Activated CD4-positive, alpha-beta T cell treated with anti-CD3 and anti-CD28 coated beads, Interleukin-2, amount 10 ng/mL, durations not matched to agents 7 days and 5 days (primary cell): ENCODE measurements at regions not wholly inside any gene's neighbourhood (a gene's known extent, or its start where the extent isn't known, plus 50 kb on each side); places are given as distances from the start of the nearest gene placed in this dataset.

ENCODE experiments used
- CTCF ChIA-PET: fragments of 350-600 bp; sonication (Branson Sonifier 250); formaldehyde crosslinking; loops from one replicate; lab custom pipeline; 2021; ENCODE audit warnings: antibody characterized with exemption; lab: Charles Lee
- POLR2A ChIA-PET: fragments of 350-600 bp; sonication (Branson Sonifier 250); formaldehyde crosslinking; loops from one replicate; lab custom pipeline; 2021; ENCODE audit warnings: antibody characterized with exemption; lab: Charles Lee
- DNase-seq: peaks from one replicate; pipeline ENCODE4 v3.0.0-alpha.2; 2020
- H3K27ac Mint-ChIP-seq: one replicate; pipeline ENCODE4 v1.8.0; 2021; ENCODE audit warnings: mild to moderate bottlenecking, moderate library complexity, mixed read lengths
- H3K27me3 Mint-ChIP-seq: one replicate; pipeline ENCODE4 v1.8.0; 2021; ENCODE audit warnings: mixed read lengths
- H3K36me3 Mint-ChIP-seq: one replicate; pipeline ENCODE4 v1.8.0; 2021; ENCODE audit warnings: low read depth, mixed read lengths
- H3K4me1 Mint-ChIP-seq: one replicate; pipeline ENCODE4 v1.8.0; 2021; ENCODE audit warnings: mixed read lengths
- H3K4me3 Mint-ChIP-seq: one replicate; pipeline ENCODE4 v1.8.0; 2021; ENCODE audit warnings: mild to moderate bottlenecking, moderate library complexity, mixed read lengths
- H3K9me3 Mint-ChIP-seq: one replicate; pipeline ENCODE4 v1.8.0; 2021; ENCODE audit warnings: mixed read lengths

- no peak for DNase-seq
- Mint-ChIP-seq H3K4me1 (peaks cover 8% of the 10 kb centered on the region), H3K9me3 (no peaks in the 10 kb centered on the region), H3K27me3 (peaks cover 3% of the 10 kb centered on the region), H3K36me3 (no peaks in the 10 kb centered on the region), H3K4me3 (no peak overlapping the region), H3K27ac (no peak overlapping the region)
- ChIA-PET POLR2A (no interaction called here), CTCF (interaction anchor here (0.7 kb wide), 1 partner anchor 1981 kb away, joined by 4 read pairs; no protein-coding TSS in a partner anchor)
Observed at GRCh38 chr18:73952296-73952946, 195.2 kb downstream of the FBXO15 start.

GRCh38 chr18:73950116-73950700 is 197.4 kb downstream of the FBXO15 start:
- ChIA-PET POLR2A (no interaction called here), CTCF (no interaction called here)
- no peak overlapping the region for H3K27ac Mint-ChIP-seq
- H3K36me3 Mint-ChIP-seq = no peaks in the 10 kb centered on the region
- DNase-seq = no peak
- H3K4me1 Mint-ChIP-seq = peaks cover 8% of the 10 kb centered on the region
- no peak overlapping the region for H3K4me3 Mint-ChIP-seq
- H3K27me3 Mint-ChIP-seq = no peaks in the 10 kb centered on the region
- no peaks in the 10 kb centered on the region for H3K9me3 Mint-ChIP-seq

GRCh38 chr18:73948497-73948896 is 199.1 kb downstream of the FBXO15 start:
- H3K4me3 Mint-ChIP-seq = no peak overlapping the region
- H3K27ac Mint-ChIP-seq = no peak overlapping the region
- H3K36me3 Mint-ChIP-seq = no peaks in the 10 kb centered on the region
- ChIA-PET POLR2A (no interaction called here), CTCF (interaction anchor here (1.5 kb wide), 1 partner anchor 14 kb away, joined by 5 read pairs; no protein-coding TSS in a partner anchor)
- peaks cover 3% of the 10 kb centered on the region for H3K4me1 Mint-ChIP-seq
- no peak for DNase-seq
- no peaks in the 10 kb centered on the region for H3K27me3 Mint-ChIP-seq
- H3K9me3 Mint-ChIP-seq = no peaks in the 10 kb centered on the region

GRCh38 chr18:73948084-73948483 is 199.6 kb downstream of the FBXO15 start:
- H3K36me3 Mint-ChIP-seq = no peaks in the 10 kb centered on the region
- DNase-seq = no peak
- no peak overlapping the region for H3K4me3 Mint-ChIP-seq
- H3K9me3 Mint-ChIP-seq = no peaks in the 10 kb centered on the region
- ChIA-PET CTCF (interaction anchor here (1.5 kb wide), 1 partner anchor 14 kb away, joined by 5 read pairs; no protein-coding TSS in a partner anchor), POLR2A (no interaction called here)
- no peaks in the 10 kb centered on the region for H3K27me3 Mint-ChIP-seq
- H3K27ac Mint-ChIP-seq = no peak overlapping the region
- peaks cover 3% of the 10 kb centered on the region for H3K4me1 Mint-ChIP-seq

GRCh38 chr18:73947180-73947921 is 200.3 kb downstream of the FBXO15 start:
- Mint-ChIP-seq H3K36me3 (no peaks in the 10 kb centered on the region), H3K4me1 (no peaks in the 10 kb centered on the region), H3K27ac (no peak overlapping the region), H3K27me3 (no peaks in the 10 kb centered on the region), H3K4me3 (no peak overlapping the region), H3K9me3 (no peaks in the 10 kb centered on the region)
- CTCF ChIA-PET = interaction anchor here (1.5 kb wide), 1 partner anchor 15 kb away, joined by 5 read pairs; no protein-coding TSS in a partner anchor
- POLR2A ChIA-PET = no interaction called here
- DNase-seq = no peak

GRCh38 chr18:73945130-73945792 is 202.4 kb downstream of the FBXO15 start:
- DNase-seq = no peak
- Mint-ChIP-seq H3K4me3 (no peak overlapping the region), H3K27me3 (no peaks in the 10 kb centered on the region), H3K36me3 (no peaks in the 10 kb centered on the region), H3K4me1 (no peaks in the 10 kb centered on the region), H3K9me3 (no peaks in the 10 kb centered on the region), H3K27ac (no peak overlapping the region)
- CTCF ChIA-PET = interaction anchor here (0.6 kb wide), 1 partner anchor 39 kb away, joined by 4 read pairs; no protein-coding TSS in a partner anchor
- POLR2A ChIA-PET = no interaction called here

GRCh38 chr18:73944715-73945114 is 202.9 kb downstream of the FBXO15 start:
- Mint-ChIP-seq H3K27ac (no peak overlapping the region), H3K4me3 (no peak overlapping the region), H3K4me1 (no peaks in the 10 kb centered on the region), H3K36me3 (no peaks in the 10 kb centered on the region), H3K27me3 (no peaks in the 10 kb centered on the region), H3K9me3 (no peaks in the 10 kb centered on the region)
- no peak for DNase-seq
- ChIA-PET CTCF (interaction anchor here (0.6 kb wide), 1 partner anchor 39 kb away, joined by 4 read pairs; no protein-coding TSS in a partner anchor), POLR2A (no interaction called here)

- CTCF ChIA-PET = no interaction called here
- H3K36me3 Mint-ChIP-seq = no peaks in the 10 kb centered on the region
- H3K27ac Mint-ChIP-seq = no peak overlapping the region
- no peaks in the 10 kb centered on the region for H3K4me1 Mint-ChIP-seq
- POLR2A ChIA-PET = no interaction called here
- H3K27me3 Mint-ChIP-seq = no peaks in the 10 kb centered on the region
- no peak for DNase-seq
- H3K4me3 Mint-ChIP-seq = no peak overlapping the region
- H3K9me3 Mint-ChIP-seq = no peaks in the 10 kb centered on the region
Observed at GRCh38 chr18:73943763-73944162, 203.9 kb downstream of the FBXO15 start.

- no peak overlapping the region for H3K4me3 Mint-ChIP-seq
- H3K27ac Mint-ChIP-seq = no peak overlapping the region
- ChIA-PET POLR2A (no interaction called here), CTCF (no interaction called here)
- no peaks in the 10 kb centered on the region for H3K27me3 Mint-ChIP-seq
- no peaks in the 10 kb centered on the region for H3K36me3 Mint-ChIP-seq
- H3K4me1 Mint-ChIP-seq = no peaks in the 10 kb centered on the region
- no peaks in the 10 kb centered on the region for H3K9me3 Mint-ChIP-seq
- DNase-seq = no peak
Observed at GRCh38 chr18:73942956-73943355, 204.7 kb downstream of the FBXO15 start.

- ChIA-PET POLR2A (no interaction called here), CTCF (no interaction called here)
- Mint-ChIP-seq H3K27ac (no peak overlapping the region), H3K4me1 (no peaks in the 10 kb centered on the region), H3K9me3 (no peaks in the 10 kb centered on the region), H3K4me3 (no peak overlapping the region), H3K36me3 (no peaks in the 10 kb centered on the region), H3K27me3 (no peaks in the 10 kb centered on the region)
- no peak for DNase-seq
Observed at GRCh38 chr18:73942081-73942625, 205.5 kb downstream of the FBXO15 start.

GRCh38 chr18:73940721-73941120 is 206.9 kb downstream of the FBXO15 start:
- no peaks in the 10 kb centered on the region for H3K4me1 Mint-ChIP-seq
- no peaks in the 10 kb centered on the region for H3K9me3 Mint-ChIP-seq
- ChIA-PET CTCF (no interaction called here), POLR2A (no interaction called here)
- no peak overlapping the region for H3K4me3 Mint-ChIP-seq
- no peak overlapping the region for H3K27ac Mint-ChIP-seq
- no peak for DNase-seq
- no peaks in the 10 kb centered on the region for H3K36me3 Mint-ChIP-seq
- no peaks in the 10 kb centered on the region for H3K27me3 Mint-ChIP-seq

GRCh38 chr18:73939391-73939790 is 208.2 kb downstream of the FBXO15 start:
- no peaks in the 10 kb centered on the region for H3K4me1 Mint-ChIP-seq
- ChIA-PET CTCF (no interaction called here), POLR2A (no interaction called here)
- no peaks in the 10 kb centered on the region for H3K9me3 Mint-ChIP-seq
- H3K36me3 Mint-ChIP-seq = no peaks in the 10 kb centered on the region
- no peak overlapping the region for H3K27ac Mint-ChIP-seq
- no peak for DNase-seq
- H3K27me3 Mint-ChIP-seq = no peaks in the 10 kb centered on the region
- H3K4me3 Mint-ChIP-seq = no peak overlapping the region
